NT2/D1 (cell line): ENCODE measurements at regions not wholly inside any gene's neighbourhood (a gene's known extent, or its start where the extent isn't known, plus 50 kb on each side); places are given as distances from the start of the nearest gene placed in this dataset.

Experiments
- DNase-seq: peaks from one replicate; pipeline ENCODE4 v3.0.0-alpha.2; 2011; ENCODE audit warnings: low read depth, low spot score
- H3K27me3 ChIP-seq: 2 replicates; pipeline ENCODE4 v1.6.0; 2011; ENCODE audit warnings: mild to moderate bottlenecking; ENCODE audit not compliant: insufficient read length, insufficient read depth
- H3K36me3 ChIP-seq: 2 replicates; pipeline ENCODE4 v1.6.1; 2011; ENCODE audit warnings: mild to moderate bottlenecking, low read length, mixed read lengths; ENCODE audit not compliant: insufficient read depth, insufficient read length
- H3K4me1 ChIP-seq: 2 replicates; pipeline ENCODE4 v1.5.1; 2011; ENCODE audit not compliant: insufficient read depth, insufficient read length
- H3K4me3 ChIP-seq: 2 replicates; pipeline ENCODE4 v1.5.1; 2011; ENCODE audit warnings: low read depth; ENCODE audit not compliant: insufficient read length
- H3K9ac ChIP-seq: 2 replicates; pipeline ENCODE4 v1.6.0; 2011; ENCODE audit warnings: low read depth; ENCODE audit not compliant: insufficient read length
- H3K9me3 ChIP-seq: 2 replicates; pipeline ENCODE4 v1.5.1; 2011; ENCODE audit warnings: mild to moderate bottlenecking, low read length; ENCODE audit not compliant: insufficient read depth
- SUZ12 ChIP-seq: IDR thresholded peaks from 2 replicates; pipeline ENCODE4 v1.6.1; 2011; ENCODE audit not compliant: insufficient read length, insufficient read depth; ENCODE audit errors: extremely low read depth
- YY1 ChIP-seq: IDR thresholded peaks from 2 replicates; pipeline ENCODE4 v1.6.1; 2011; ENCODE audit not compliant: insufficient read length, insufficient read depth
- ZNF274 ChIP-seq: IDR thresholded peaks from 2 replicates; pipeline ENCODE4 v1.6.1; 2011; ENCODE audit warnings: mild to moderate bottlenecking, low read depth, low read length

DNA sequence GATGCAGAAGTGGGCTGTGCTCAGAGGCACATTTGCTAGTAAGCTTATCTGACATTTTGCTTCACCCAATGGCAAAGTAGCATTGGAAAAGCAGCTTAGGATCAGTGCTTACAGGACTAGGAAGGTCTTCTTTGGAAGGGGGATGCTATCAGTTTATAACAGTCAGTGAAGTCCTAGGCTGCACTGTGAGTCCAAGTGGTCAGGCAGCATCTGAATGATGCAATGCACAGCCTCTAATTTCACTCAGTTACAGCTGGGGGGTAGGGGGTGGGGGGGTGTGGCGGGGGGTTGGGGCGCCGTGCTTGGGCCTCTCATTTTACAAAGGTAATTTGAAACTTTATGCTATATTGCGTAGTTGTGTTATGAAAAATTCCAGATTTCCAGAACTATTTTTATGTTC is 652.3 kb upstream of the MGMT start:
- Histone ChIP-seq H3K36me3 (no peaks in the 10 kb centered on the region), H3K27me3 (no peaks in the 10 kb centered on the region), H3K9ac (no peak overlapping the region), H3K9me3 (no peaks in the 10 kb centered on the region), H3K4me1 (peaks cover 2% of the 10 kb centered on the region), H3K4me3 (no peak overlapping the region)
- TF ChIP-seq YY1 = no peak
- no peak for TF ChIP-seq SUZ12
- no peak for TF ChIP-seq ZNF274
- no peak for DNase-seq

DNA sequence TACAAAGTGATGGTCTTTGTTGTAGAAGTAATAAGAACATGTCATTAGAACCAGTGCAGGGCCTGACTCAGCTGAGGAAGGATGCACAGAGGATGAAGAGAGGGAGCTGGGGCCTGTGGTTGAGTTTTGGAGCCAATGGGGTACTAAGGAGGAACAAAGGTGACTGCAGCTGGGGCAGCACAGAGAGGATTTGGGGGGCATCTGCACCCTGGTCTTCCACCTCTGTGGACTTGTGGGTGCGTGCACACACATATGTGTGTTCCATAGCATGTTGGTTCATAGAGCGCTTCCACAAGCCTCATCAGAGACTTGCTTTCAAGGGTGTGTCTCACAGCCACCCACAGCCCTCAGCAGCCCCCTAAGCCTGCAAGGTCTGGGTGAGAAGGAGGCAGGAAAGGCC is 650.3 kb upstream of the MGMT start:
- H3K9ac ChIP-seq = no peak overlapping the region
- no peak overlapping the region for H3K4me3 ChIP-seq
- DNase-seq = no peak
- H3K4me1 ChIP-seq = peaks cover 2% of the 10 kb centered on the region
- TF ChIP-seq ZNF274 = no peak
- TF ChIP-seq YY1 = no peak
- no peak for TF ChIP-seq SUZ12
- no peaks in the 10 kb centered on the region for H3K9me3 ChIP-seq
- no peaks in the 10 kb centered on the region for H3K36me3 ChIP-seq
- H3K27me3 ChIP-seq = no peaks in the 10 kb centered on the region

DNA sequence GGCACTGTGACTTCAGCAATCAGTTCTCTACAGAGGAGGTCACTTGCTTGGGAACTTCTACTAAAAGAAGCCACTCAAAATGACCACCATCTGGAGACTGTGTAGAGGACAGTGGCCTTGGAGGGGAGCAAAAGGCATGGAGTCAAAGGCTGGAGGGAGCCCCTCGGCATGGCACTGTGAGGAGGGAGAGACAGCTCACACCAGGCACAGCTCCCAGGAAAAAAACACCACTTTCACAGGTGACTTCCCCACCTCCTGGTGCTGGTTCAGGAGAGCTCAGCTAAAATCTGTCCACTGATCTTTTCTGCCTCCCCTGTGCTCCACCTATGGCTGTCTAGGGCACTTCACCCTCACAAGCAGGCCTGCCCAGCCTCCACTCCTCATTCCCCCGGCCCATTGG is 649.4 kb upstream of the MGMT start:
- Histone ChIP-seq H3K36me3 (no peaks in the 10 kb centered on the region), H3K9ac (no peak overlapping the region), H3K4me1 (peaks cover 2% of the 10 kb centered on the region), H3K27me3 (no peaks in the 10 kb centered on the region), H3K9me3 (no peaks in the 10 kb centered on the region), H3K4me3 (no peak overlapping the region)
- TF ChIP-seq YY1 = no peak
- TF ChIP-seq ZNF274 = no peak
- no peak for TF ChIP-seq SUZ12
- DNase-seq = no peak

DNA sequence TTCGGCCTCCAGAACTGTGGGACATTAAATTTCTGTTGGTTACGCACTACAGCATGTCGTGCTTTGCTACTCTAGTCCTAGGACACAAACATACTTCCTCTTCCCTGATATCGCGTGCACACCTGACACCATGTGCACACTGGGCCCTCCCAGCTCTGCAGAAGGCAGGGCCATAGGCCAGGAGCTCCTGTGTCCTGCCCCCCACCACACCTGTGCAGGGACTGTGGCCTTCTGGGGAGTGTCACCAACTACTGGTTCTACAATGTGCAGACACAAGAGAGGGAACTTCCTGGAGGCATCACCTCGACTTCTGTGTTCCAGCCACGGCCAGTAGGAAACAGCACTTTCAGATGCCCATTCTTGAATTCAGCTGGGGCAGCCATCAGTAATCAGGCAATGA is 646.4 kb upstream of the MGMT start:
- Histone ChIP-seq H3K36me3 (no peaks in the 10 kb centered on the region), H3K9ac (no peak overlapping the region), H3K4me1 (no peaks in the 10 kb centered on the region), H3K9me3 (no peaks in the 10 kb centered on the region), H3K4me3 (no peak overlapping the region), H3K27me3 (no peaks in the 10 kb centered on the region)
- DNase-seq = no peak
- TF ChIP-seq SUZ12 = no peak
- no peak for TF ChIP-seq YY1
- no peak for TF ChIP-seq ZNF274

DNA sequence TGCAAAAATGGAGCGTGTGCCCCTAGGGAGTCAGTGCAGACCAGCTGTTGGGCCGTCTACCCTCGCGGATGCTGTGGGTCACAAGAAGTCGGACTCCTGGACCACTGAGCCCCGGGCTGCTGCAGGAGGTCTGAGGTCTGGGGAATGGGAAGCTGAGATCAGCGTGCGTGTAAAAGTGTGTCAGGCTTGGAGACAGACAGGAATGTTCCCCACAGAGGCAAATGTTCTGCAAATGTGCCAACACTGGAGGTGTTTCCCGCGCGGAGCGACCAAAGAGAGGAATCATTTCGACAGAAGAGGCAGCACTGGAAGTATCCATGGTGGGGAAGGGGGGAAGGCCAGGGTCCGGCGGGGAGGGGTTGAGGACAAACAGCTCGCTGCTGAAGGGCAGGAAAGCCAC is 643.8 kb upstream of the MGMT start:
- no peak for TF ChIP-seq ZNF274
- no peak for TF ChIP-seq YY1
- no peak for TF ChIP-seq SUZ12
- no peaks in the 10 kb centered on the region for H3K4me1 ChIP-seq
- H3K27me3 ChIP-seq = no peaks in the 10 kb centered on the region

DNA sequence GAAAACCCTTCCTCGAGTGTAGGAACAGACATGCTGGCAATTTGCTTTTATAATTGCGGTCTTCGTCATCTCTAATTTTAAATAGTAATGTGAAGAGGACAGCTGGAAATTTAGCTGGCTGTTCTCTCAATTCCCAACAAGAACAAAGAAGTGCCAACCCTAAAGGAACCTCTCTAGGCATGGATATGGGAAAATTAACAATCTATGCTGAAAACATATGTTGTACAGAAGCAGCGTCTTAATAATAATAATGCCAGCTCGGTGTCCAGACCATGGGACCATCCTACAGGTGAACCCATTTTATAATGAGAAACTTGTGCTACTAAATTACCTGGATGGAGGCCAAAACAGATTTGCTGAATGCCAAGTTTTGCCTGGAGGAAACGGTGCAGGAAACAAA is 641.4 kb upstream of the MGMT start:
- no peaks in the 10 kb centered on the region for H3K9me3 ChIP-seq
- no peaks in the 10 kb centered on the region for H3K4me1 ChIP-seq
- H3K4me3 ChIP-seq = no peak overlapping the region
- H3K27me3 ChIP-seq = no peaks in the 10 kb centered on the region
- no peaks in the 10 kb centered on the region for H3K36me3 ChIP-seq
- TF ChIP-seq SUZ12 = no peak
- TF ChIP-seq ZNF274 = no peak
- TF ChIP-seq YY1 = no peak
- H3K9ac ChIP-seq = no peak overlapping the region
- no peak for DNase-seq

More for the DNA sequence above, 643.8 kb upstream of the MGMT start:
- Histone ChIP-seq H3K9ac (no peak overlapping the region), H3K36me3 (no peaks in the 10 kb centered on the region), H3K9me3 (no peaks in the 10 kb centered on the region), H3K4me3 (no peak overlapping the region)
- DNase-seq = no peak

DNA sequence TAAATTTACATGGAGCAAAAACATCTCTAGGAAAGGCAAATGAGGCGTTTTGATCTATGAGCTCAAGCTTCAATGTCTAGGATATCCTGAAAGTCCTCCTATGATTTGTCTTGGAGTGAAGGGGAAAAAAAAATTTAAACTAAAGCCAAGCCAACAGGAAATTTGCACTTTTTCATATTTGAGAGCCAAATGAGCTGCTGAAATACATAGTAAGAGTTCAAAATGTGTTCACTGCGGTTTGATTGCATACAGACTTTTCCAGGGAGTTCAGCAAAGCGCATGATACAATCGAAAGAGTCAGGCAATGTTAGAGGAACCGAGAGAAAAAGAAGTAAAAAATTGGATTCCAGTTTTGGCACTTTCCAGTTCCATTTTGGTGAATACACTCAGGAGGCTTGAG is 633.4 kb upstream of the MGMT start:
- DNase-seq = no peak
- Histone ChIP-seq H3K9ac (no peak overlapping the region), H3K9me3 (no peaks in the 10 kb centered on the region), H3K27me3 (no peaks in the 10 kb centered on the region), H3K36me3 (no peaks in the 10 kb centered on the region), H3K4me3 (no peak overlapping the region), H3K4me1 (no peaks in the 10 kb centered on the region)
- TF ChIP-seq YY1 (no peak), SUZ12 (no peak), ZNF274 (no peak)

DNA sequence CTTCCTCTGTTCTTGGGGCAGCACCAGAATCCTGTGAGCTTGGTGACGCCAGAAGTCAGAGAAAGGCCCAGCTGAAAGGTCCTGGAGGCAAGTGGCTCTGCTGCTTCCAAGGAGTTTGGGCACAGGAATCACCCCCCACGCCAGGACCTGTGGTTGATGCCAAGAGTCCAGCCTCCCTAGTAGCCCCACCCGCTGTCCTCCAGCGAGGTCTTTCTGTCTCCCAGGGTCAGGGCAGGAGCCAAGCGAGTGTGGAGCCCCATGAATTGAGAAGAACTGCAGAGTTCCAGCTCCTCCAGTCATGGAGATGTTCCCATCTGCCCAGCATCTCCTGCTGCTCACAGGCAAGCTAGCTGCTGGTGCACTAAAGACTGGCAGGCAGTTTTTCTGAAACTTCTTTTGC is 631.7 kb upstream of the MGMT start:
- TF ChIP-seq YY1 (no peak), ZNF274 (no peak), SUZ12 (no peak)
- no peaks in the 10 kb centered on the region for H3K4me1 ChIP-seq
- no peaks in the 10 kb centered on the region for H3K27me3 ChIP-seq
- H3K9ac ChIP-seq = no peak overlapping the region
- no peak for DNase-seq
- no peaks in the 10 kb centered on the region for H3K36me3 ChIP-seq
- H3K9me3 ChIP-seq = no peaks in the 10 kb centered on the region
- H3K4me3 ChIP-seq = no peak overlapping the region
